Stimulated activated CD8-positive, alpha-beta memory T cell treated with anti-CD3 and anti-CD28 coated beads, Interleukin-2, amount 100 ng/mL, for 48 hours (primary cell): ENCODE measurements at regions not wholly inside any gene's neighbourhood (a gene's known extent, or its start where the extent isn't known, plus 50 kb on each side); places are given as distances from the start of the nearest gene placed in this dataset.

ENCODE experiments used
- DNase-seq, 2 donors: peaks; one replicate each; pipeline ENCODE4 v3.0.0-alpha.2; 2020; ENCODE audit warnings: low read depth in 2 of 2

- DNase-seq: no peak
Observed at GRCh38 chr2:177058747-177059146, 153.8 kb upstream of the HNRNPA3 start.

GRCh38 chr2:177059293-177059692, 153.3 kb upstream of the HNRNPA3 start:
- DNase-seq: no peak

GRCh38 chr2:177063331-177063730, 149.3 kb upstream of the HNRNPA3 start:
- no peak for DNase-seq

GRCh38 chr2:177064422-177064821, 148.2 kb upstream of the HNRNPA3 start:
- no peak for DNase-seq

GRCh38 chr2:177068967-177069366, 143.6 kb upstream of the HNRNPA3 start:
- no peak for DNase-seq

GRCh38 chr2:177072090-177072489, 140.5 kb upstream of the HNRNPA3 start:
- DNase-seq: no peak

GRCh38 chr2:177073611-177074010, 139.0 kb upstream of the HNRNPA3 start:
- DNase-seq: no peak

GRCh38 chr2:177074099-177074710, 138.4 kb upstream of the HNRNPA3 start:
- DNase-seq: no peak

GRCh38 chr2:177075254-177075653, 137.3 kb upstream of the HNRNPA3 start:
- no peak for DNase-seq

- DNase-seq: no peak
Observed at GRCh38 chr2:177076636-177077179, 135.9 kb upstream of the HNRNPA3 start.

GRCh38 chr2:177077778-177078177, 134.8 kb upstream of the HNRNPA3 start:
- DNase-seq: no peak

- DNase-seq: no peak
Observed at GRCh38 chr2:177078416-177078815, 134.2 kb upstream of the HNRNPA3 start.

- no peak for DNase-seq
Observed at GRCh38 chr2:177078855-177079254, 133.7 kb upstream of the HNRNPA3 start.

- DNase-seq: no peak
Observed at GRCh38 chr2:177080746-177081284, 131.8 kb upstream of the HNRNPA3 start.

- no peak for DNase-seq
Observed at GRCh38 chr2:177084607-177085006, 128.0 kb upstream of the HNRNPA3 start.

GRCh38 chr2:177088529-177088928, 124.1 kb upstream of the HNRNPA3 start:
- DNase-seq: no peak

- no peak for DNase-seq
Observed at GRCh38 chr2:177090967-177091366, 121.6 kb upstream of the HNRNPA3 start.

- no peak for DNase-seq
Observed at GRCh38 chr2:177093371-177093770, 119.2 kb upstream of the HNRNPA3 start.

GRCh38 chr2:177098001-177098613, 114.5 kb upstream of the HNRNPA3 start:
- no peak for DNase-seq

- no peak for DNase-seq
Observed at GRCh38 chr2:177101930-177102329, 110.7 kb upstream of the HNRNPA3 start.

GRCh38 chr2:177106212-177106611, 106.4 kb upstream of the HNRNPA3 start:
- no peak for DNase-seq

- DNase-seq: no peak
Observed at GRCh38 chr2:177108890-177109289, 103.7 kb upstream of the HNRNPA3 start.

GRCh38 chr2:177114712-177115111, 97.9 kb upstream of the HNRNPA3 start:
- DNase-seq: no peak
